Heart right ventricle (tissue), 16 donors: ENCODE measurements at regions not wholly inside any gene's neighbourhood (a gene's known extent, or its start where the extent isn't known, plus 50 kb on each side); places are given as distances from the start of the nearest gene placed in this dataset.

Experiments used
- ATAC-seq, 8 donors: fragments of 200-7000 bp; cut with Tn5 transposase; one replicate each; pipeline ENCODE4 v1.9.1; 2020; ENCODE audit warnings: mild to moderate bottlenecking in 8 of 8, moderate library complexity in 8 of 8, moderate number of reproducible peaks in 1 of 8
- DNase-seq, 2 donors: peaks; one replicate each; pipeline ENCODE4 v3.0.0-alpha.2; 2020
- H3K27ac ChIP-seq, 10 donors: fragments of 200-600 bp; sonication (generic) in 2 of 10; one replicate each; pipeline versions ENCODE4 v1.5.0 to v1.8.0; 2020 to 2022; ENCODE audit warnings: mild to moderate bottlenecking in 3 of 10
- H3K27me3 ChIP-seq, 7 donors: fragments of 200-600 bp; one replicate each; pipeline ENCODE4 v1.8.0; 2021 to 2022; ENCODE audit warnings: mild to moderate bottlenecking in 2 of 7
- H3K36me3 ChIP-seq, 9 donors: fragments of 200-600 bp; sonication (generic) in 1 of 9; one replicate each; pipeline versions ENCODE4 v1.5.0 to v1.8.0; 2020 to 2022; ENCODE audit warnings: mild to moderate bottlenecking in 2 of 9
- H3K4me1 ChIP-seq, 9 donors: fragments of 200-600 bp; sonication (generic) in 1 of 9; one replicate each; pipeline versions ENCODE4 v1.5.0 to v1.8.0; 2020 to 2022; ENCODE audit warnings: mild to moderate bottlenecking in 4 of 9
- H3K4me3 ChIP-seq, 10 donors: fragments of 200-600 bp; sonication (generic) in 2 of 10; one replicate each; pipeline versions ENCODE4 v1.5.0 to v1.8.0; 2020 to 2022; ENCODE audit warnings: mild to moderate bottlenecking in 7 of 10, moderate library complexity in 2 of 10
- H3K9me3 ChIP-seq, 11 donors: fragments of 200-600 bp in 10 of 11; sonication (generic) in 2 of 11; one replicate each; pipeline versions ENCODE4 v1.5.0 to v1.8.0; 2013 to 2022; ENCODE audit warnings: mild to moderate bottlenecking in 2 of 11, control low read depth in 1 of 11, moderate library complexity in 1 of 11
- CTCF ChIP-seq, 9 donors: fragments of 200-600 bp; sonication (generic) in 2 of 9; IDR thresholded peaks; one replicate each; pipeline versions ENCODE4 v1.5.0 to v1.8.0; 2021 to 2022; ENCODE audit warnings: antibody characterized with exemption in 9 of 9, mild to moderate bottlenecking in 5 of 9, moderate library complexity in 1 of 9
- WGBS, 2 donors: extraction: QIAGEN DNeasy Blood & Tissue Kit; methylation state at CpG; one replicate each; pipeline ENCODE4 v1.1.7; 2013; ENCODE audit warnings: inconsistent platforms in 1 of 2; 5-methylcytosine and 5-hydroxymethylcytosine counted together
- intact Hi-C, 10 donors: fragments of 100-400 bp; cut with DNase I; formaldehyde crosslinking; loops; one replicate each; pipeline versions ENCODE4 v1.11.1 to v1.14.2; 2022
- donor health status: Arrhythmogenic right ventricular cardiomyopathy.
- donor health status: ischemic (EF 13 %, LVEDD 7.1; RV severe dilation, severe dysfunction).
- donor health status: healthy with polysubstance abuse.
- donor health status: DM: no; HTN: yes; CAD: no.
- donor health status: DM: no; HTN: no; CAD: no.
- donor health status: ischemic (EF 25% LVEDD 6.9; RV normal size, moderate dysfunction).
- donor health status: ischemic (EF 25% LVEDD 5.7; RV mildly dilated, moderate dysfunction).
- donor health status: healthy.
- donor health status: DM: yes; HTN: yes; CAD: no.
- donor health status: Ischemic cardiomyopathy.
- donor health status: ischemic (EF 35%, LVEDD 5.7; RV mildly dilated, moderate dysfunction).
- donor health status: nonischemic (EF 11% LVEDD 7.7; RV severe dilation, severe dysfunction).
- donor health status: DM: yes; HTN: yes; CAD: no.
- donor health status: PGD.
- donor health status: ischemic (EF 29% LVEDD 5.4; RV normal size, mild dysfunction).
- donor health status: nonischemic (EF 23%, LVEDD 6.1; RV moderate dilation, normal function).

GRCh38 chr20:23287354-23288190, 63.0 kb upstream of the NXT1 start:
- TF ChIP-seq CTCF (IDR thresholded peaks at IDR 0.05) = no peak
- intact Hi-C loops = no loop called here
- H3K9me3 ChIP-seq = peaks cover 0 to 4% (median 0%) of the 10 kb centered on the region in 11 donors
- peaks cover 0 to 16% (median 8%) of the 10 kb centered on the region in 9 donors for H3K4me1 ChIP-seq
- ATAC-seq (no peak), DNase-seq (no peak)
- H3K27me3 ChIP-seq = peaks cover 0 to 4% (median 0%) of the 10 kb centered on the region in 7 donors
- WGBS, 2 donors = 87 to 92% methylated on average over 13 of the region's 13 CpGs
- H3K36me3 ChIP-seq = no peaks in the 10 kb centered on the region
- no peak overlapping the region for H3K27ac ChIP-seq
- no peak overlapping the region for H3K4me3 ChIP-seq

GRCh38 chr20:23286346-23286745, 64.2 kb upstream of the NXT1 start:
- peaks cover 0 to 16% (median 8%) of the 10 kb centered on the region in 9 donors for H3K4me1 ChIP-seq
- peaks cover 0 to 4% (median 0%) of the 10 kb centered on the region in 7 donors for H3K27me3 ChIP-seq
- intact Hi-C loops = no loop called here
- no peaks in the 10 kb centered on the region for H3K36me3 ChIP-seq
- H3K27ac ChIP-seq = no peak overlapping the region
- ATAC-seq = no peak
- H3K4me3 ChIP-seq = no peak overlapping the region
- DNase-seq = no peak
- peaks cover 0 to 4% (median 0%) of the 10 kb centered on the region in 11 donors for H3K9me3 ChIP-seq
- 94% methylated on average over 8 of the region's 8 CpGs for WGBS, 2 donors
- TF ChIP-seq CTCF (IDR thresholded peaks at IDR 0.05) = no peak

GRCh38 chr20:23285536-23285935, 65.1 kb upstream of the NXT1 start:
- H3K4me1 ChIP-seq = peaks cover 0 to 15% (median 6%) of the 10 kb centered on the region in 9 donors
- no peak overlapping the region for H3K27ac ChIP-seq
- intact Hi-C loops = no loop called here
- H3K9me3 ChIP-seq = peaks cover 0 to 4% (median 0%) of the 10 kb centered on the region in 11 donors
- H3K36me3 ChIP-seq = no peaks in the 10 kb centered on the region
- ATAC-seq (no peak), DNase-seq (no peak)
- no peak overlapping the region for H3K4me3 ChIP-seq
- TF ChIP-seq CTCF (IDR thresholded peaks at IDR 0.05) = no peak
- 91% methylated on average over 2 of the region's 2 CpGs for WGBS, 2 donors
- peaks cover 0 to 4% (median 0%) of the 10 kb centered on the region in 7 donors for H3K27me3 ChIP-seq

DNA sequence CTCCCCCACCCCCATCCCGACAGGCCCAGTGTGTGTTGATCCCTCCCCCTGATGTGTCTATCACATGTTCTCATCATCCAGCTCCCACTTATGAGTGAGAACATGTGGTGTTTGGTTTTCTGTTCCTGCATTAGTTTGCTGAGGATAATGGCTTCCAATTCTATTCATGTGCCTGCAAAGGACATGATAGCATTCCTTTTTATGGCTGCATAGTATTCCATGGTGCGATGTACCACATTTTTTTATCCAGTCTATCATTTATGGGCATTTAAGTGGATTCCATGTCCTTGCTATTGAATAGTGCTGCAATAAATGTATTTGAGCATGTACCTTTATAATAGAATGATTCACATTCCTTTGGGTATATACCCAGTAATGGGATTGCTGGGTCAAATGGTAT, 66.6 kb upstream of the NXT1 start:
- TF ChIP-seq CTCF (IDR thresholded peaks at IDR 0.05) = no peak
- peaks cover 0 to 4% (median 0%) of the 10 kb centered on the region in 11 donors for H3K9me3 ChIP-seq
- DNase-seq = no peak
- WGBS, 2 donors = 86 to 94% methylated on average over 2 of the region's 2 CpGs
- no peak for ATAC-seq
- peaks cover 0 to 4% (median 0%) of the 10 kb centered on the region in 7 donors for H3K27me3 ChIP-seq
- no peak overlapping the region for H3K4me3 ChIP-seq
- no peaks in the 10 kb centered on the region for H3K36me3 ChIP-seq
- no peak overlapping the region for H3K27ac ChIP-seq
- H3K4me1 ChIP-seq = no peaks in the 10 kb centered on the region
- intact Hi-C loops = no loop called here
